ENCODE measurements at regions not wholly inside any gene's neighbourhood (a gene's known extent, or its start where the extent isn't known, plus 50 kb on each side); places are given as distances from the start of the nearest gene placed in this dataset.

- Mint-ChIP-seq H3K4me1 (ENCODE audit: unreplicated experiment) (no peaks in the 10 kb centered on the region), H3K27ac (ENCODE audit: unreplicated experiment) (no peak overlapping the region), H3K36me3 (ENCODE audit: low read depth, unreplicated experiment) (no peaks in the 10 kb centered on the region), H3K4me3 (ENCODE audit: unreplicated experiment) (no peak overlapping the region), H3K27me3 (ENCODE audit: unreplicated experiment) (no peaks in the 10 kb centered on the region), H3K9me3 (ENCODE audit: unreplicated experiment) (no peaks in the 10 kb centered on the region)
- TF ChIP-seq, protein P1, sequence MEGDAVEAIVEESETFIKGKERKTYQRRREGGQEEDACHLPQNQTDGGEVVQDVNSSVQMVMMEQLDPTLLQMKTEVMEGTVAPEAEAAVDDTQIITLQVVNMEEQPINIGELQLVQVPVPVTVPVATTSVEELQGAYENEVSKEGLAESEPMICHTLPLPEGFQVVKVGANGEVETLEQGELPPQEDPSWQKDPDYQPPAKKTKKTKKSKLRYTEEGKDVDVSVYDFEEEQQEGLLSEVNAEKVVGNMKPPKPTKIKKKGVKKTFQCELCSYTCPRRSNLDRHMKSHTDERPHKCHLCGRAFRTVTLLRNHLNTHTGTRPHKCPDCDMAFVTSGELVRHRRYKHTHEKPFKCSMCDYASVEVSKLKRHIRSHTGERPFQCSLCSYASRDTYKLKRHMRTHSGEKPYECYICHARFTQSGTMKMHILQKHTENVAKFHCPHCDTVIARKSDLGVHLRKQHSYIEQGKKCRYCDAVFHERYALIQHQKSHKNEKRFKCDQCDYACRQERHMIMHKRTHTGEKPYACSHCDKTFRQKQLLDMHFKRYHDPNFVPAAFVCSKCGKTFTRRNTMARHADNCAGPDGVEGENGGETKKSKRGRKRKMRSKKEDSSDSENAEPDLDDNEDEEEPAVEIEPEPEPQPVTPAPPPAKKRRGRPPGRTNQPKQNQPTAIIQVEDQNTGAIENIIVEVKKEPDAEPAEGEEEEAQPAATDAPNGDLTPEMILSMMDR (IDR thresholded peaks at IDR 0.05; ENCODE audit: unreplicated experiment): no peak
- DNase-seq (ENCODE audit: low spot score): no peak
Measured at GRCh38 chr10:17506856-17507471, 52.6 kb upstream of the ST8SIA6 start.

DNA sequence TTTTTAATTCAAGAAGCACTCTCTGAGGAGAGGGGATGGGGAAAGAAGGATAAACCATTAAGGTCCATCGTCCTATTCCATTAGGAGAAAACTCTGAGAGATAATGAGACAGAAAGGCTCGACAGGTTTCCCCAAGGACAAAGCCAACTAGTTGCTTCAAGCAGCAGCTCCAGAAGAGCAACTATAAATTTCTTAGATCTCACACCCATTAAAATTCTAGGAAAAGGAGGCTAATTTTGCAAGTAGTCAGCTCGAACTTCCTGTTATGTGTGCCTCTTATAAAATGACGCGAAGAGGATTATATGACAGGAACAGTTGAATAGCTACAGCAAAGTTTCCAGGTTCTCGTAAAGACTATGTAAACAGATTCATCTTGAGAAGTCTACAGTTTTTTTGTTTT is 52.0 kb upstream of the ST8SIA6 start:
- TF ChIP-seq, protein P1 (IDR thresholded peaks at IDR 0.05; ENCODE audit: unreplicated experiment): no peak
- no peaks in the 10 kb centered on the region for H3K4me1 Mint-ChIP-seq (ENCODE audit: unreplicated experiment)
- no peaks in the 10 kb centered on the region for H3K27me3 Mint-ChIP-seq (ENCODE audit: unreplicated experiment)
- H3K4me3 Mint-ChIP-seq (ENCODE audit: unreplicated experiment): no peak overlapping the region
- no peak for DNase-seq (ENCODE audit: low spot score)
- H3K36me3 Mint-ChIP-seq (ENCODE audit: low read depth, unreplicated experiment): no peaks in the 10 kb centered on the region
- no peaks in the 10 kb centered on the region for H3K9me3 Mint-ChIP-seq (ENCODE audit: unreplicated experiment)
- H3K27ac Mint-ChIP-seq (ENCODE audit: unreplicated experiment): no peak overlapping the region

- no peak overlapping the region for H3K27ac Mint-ChIP-seq (ENCODE audit: unreplicated experiment)
Measured at GRCh38 chr10:17504547-17505245, 50.3 kb upstream of the ST8SIA6 start.

More at GRCh38 chr10:17504547-17505245, 50.3 kb upstream of the ST8SIA6 start:
- no peaks in the 10 kb centered on the region for H3K9me3 Mint-ChIP-seq (ENCODE audit: unreplicated experiment)
- TF ChIP-seq, protein P1 (IDR thresholded peaks at IDR 0.05; ENCODE audit: unreplicated experiment): no peak
- no peaks in the 10 kb centered on the region for H3K4me1 Mint-ChIP-seq (ENCODE audit: unreplicated experiment)
- no peaks in the 10 kb centered on the region for H3K36me3 Mint-ChIP-seq (ENCODE audit: low read depth, unreplicated experiment)
- no peaks in the 10 kb centered on the region for H3K27me3 Mint-ChIP-seq (ENCODE audit: unreplicated experiment)
- no peak overlapping the region for H3K4me3 Mint-ChIP-seq (ENCODE audit: unreplicated experiment)
- DNase-seq (ENCODE audit: low spot score): no peak

Measured in endothelial cell (in vitro differentiated cells).